Limb (tissue), 2 donors: ENCODE measurements at regions not wholly inside any gene's neighbourhood (a gene's known extent, or its start where the extent isn't known, plus 50 kb on each side); places are given as distances from the start of the nearest gene placed in this dataset.

Experiments
- DNase-seq, 2 donors: peaks; one replicate each; pipeline ENCODE4 v3.0.0-alpha.2; 2016; ENCODE audit errors: extremely low spot score in 2 of 2

- peak in 1 of 2 donors; percentile 9 for DNase-seq
Measured at GRCh38 chr6:170100046-170100445, 190.8 kb downstream of the DLL1 start.

GRCh38 chr6:170099387-170099786 is 191.5 kb downstream of the DLL1 start:
- DNase-seq = no peak

GRCh38 chr6:170098428-170099170 is 192.3 kb downstream of the DLL1 start:
- DNase-seq = peak in 1 of 2 donors; percentile 16

- peak in 1 of 2 donors; percentile 20 for DNase-seq
Measured at GRCh38 chr6:170097505-170098427, 193.1 kb downstream of the DLL1 start.

GRCh38 chr6:170096803-170097504 is 193.9 kb downstream of the DLL1 start:
- peak in 1 of 2 donors; percentile 34 for DNase-seq

- DNase-seq = peak in 1 of 2 donors; percentile 54
Measured at GRCh38 chr6:170096191-170096802, 194.6 kb downstream of the DLL1 start.

GRCh38 chr6:170095273-170095981 is 195.5 kb downstream of the DLL1 start:
- peak in 1 of 2 donors; percentile 36 for DNase-seq

- peak in 1 of 2 donors; percentile 12 for DNase-seq
Measured at GRCh38 chr6:170094686-170095272, 196.1 kb downstream of the DLL1 start.

- peak in 1 of 2 donors; percentile 29 for DNase-seq
Measured at GRCh38 chr6:170093658-170094596, 197.0 kb downstream of the DLL1 start.

GRCh38 chr6:170093276-170093657 is 197.6 kb downstream of the DLL1 start:
- peak in 1 of 2 donors; percentile 27 for DNase-seq

- DNase-seq = peak in 1 of 2 donors; percentile 6
Measured at GRCh38 chr6:170092826-170093225, 198.1 kb downstream of the DLL1 start.

GRCh38 chr6:170091639-170092579 is 199.0 kb downstream of the DLL1 start:
- peak in 1 of 2 donors; percentile 2 for DNase-seq

GRCh38 chr6:170091000-170091638 is 199.8 kb downstream of the DLL1 start:
- peak in 1 of 2 donors; percentile 16 for DNase-seq

GRCh38 chr6:170090561-170090960 is 200.3 kb downstream of the DLL1 start:
- peak in 1 of 2 donors; percentile 21 for DNase-seq

- DNase-seq = peak in 1 of 2 donors; percentile 9
Measured at GRCh38 chr6:170089963-170090362, 200.9 kb downstream of the DLL1 start.

- DNase-seq = peak in 1 of 2 donors; percentile 22
Measured at GRCh38 chr6:170088582-170088955, 202.3 kb downstream of the DLL1 start.

- peak in 1 of 2 donors; percentile 27 for DNase-seq
Measured at GRCh38 chr6:170087941-170088581, 202.8 kb downstream of the DLL1 start.
